ENCODE measurements at regions not wholly inside any gene's neighbourhood (a gene's known extent, or its start where the extent isn't known, plus 50 kb on each side); places are given as distances from the start of the nearest gene placed in this dataset.

DNA sequence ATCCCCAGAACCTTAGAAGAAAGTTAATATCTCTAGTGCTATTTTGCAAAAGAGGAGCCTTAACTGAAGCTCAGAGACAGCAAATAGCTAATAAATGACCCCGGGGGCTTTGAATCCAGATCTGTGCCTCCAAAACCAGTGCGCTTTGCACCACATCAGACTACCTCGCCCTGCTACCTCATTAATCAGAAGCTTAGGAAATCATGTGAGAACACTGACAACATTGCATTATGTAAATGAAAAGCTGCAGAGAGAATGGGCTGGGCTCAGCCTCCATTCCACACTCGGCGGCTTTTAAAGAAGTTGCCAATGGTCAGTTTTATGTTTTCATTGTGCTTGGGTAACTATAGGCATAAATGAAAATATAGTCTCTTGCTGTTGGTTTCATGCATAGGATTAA, 54.0 kb upstream of the STMND1 start:
- DNase-seq = no peak

DNA sequence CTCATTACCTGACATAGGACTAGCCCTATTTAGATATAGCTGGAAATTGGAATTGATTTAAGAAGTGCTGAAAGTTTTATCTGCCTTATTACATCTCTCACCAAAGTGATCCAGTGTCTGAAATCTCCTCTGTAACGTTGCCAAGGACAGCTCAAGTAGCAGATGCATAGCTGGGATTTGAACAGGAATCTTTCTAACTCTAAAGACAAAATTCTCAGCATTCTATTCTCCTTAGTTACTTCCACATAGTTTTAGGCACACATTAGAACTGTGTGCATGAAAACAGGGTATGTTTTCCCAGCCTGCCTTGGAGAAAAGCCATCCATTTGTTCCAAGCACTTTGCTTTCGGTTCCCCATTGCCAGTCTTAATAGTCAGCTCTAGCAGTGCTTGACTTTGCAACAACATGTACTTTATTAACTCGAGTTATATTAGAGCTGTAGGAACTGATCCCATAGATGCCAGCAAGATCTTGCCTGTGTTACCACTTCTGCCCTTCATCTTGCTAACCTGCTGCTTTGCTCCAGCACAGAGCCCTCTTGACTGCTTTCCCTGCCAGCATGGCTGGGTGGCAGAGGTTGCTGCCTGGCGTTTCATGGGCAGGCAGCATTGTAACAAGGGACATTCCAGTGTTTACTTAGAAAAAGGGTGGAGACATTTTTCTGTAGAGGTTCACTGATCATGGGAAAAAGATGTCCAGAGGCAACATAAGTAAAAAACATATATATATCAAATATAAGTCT, 56.1 kb upstream of the STMND1 start:
- DNase-seq = no peak

- DNase-seq = no peak
Measured at GRCh38 chr6:17043148-17043522, 58.7 kb upstream of the STMND1 start.

- DNase-seq = no peak
Measured at GRCh38 chr6:17042422-17043147, 59.3 kb upstream of the STMND1 start.

GRCh38 chr6:17039266-17039665, 62.6 kb upstream of the STMND1 start:
- no peak for DNase-seq

DNA sequence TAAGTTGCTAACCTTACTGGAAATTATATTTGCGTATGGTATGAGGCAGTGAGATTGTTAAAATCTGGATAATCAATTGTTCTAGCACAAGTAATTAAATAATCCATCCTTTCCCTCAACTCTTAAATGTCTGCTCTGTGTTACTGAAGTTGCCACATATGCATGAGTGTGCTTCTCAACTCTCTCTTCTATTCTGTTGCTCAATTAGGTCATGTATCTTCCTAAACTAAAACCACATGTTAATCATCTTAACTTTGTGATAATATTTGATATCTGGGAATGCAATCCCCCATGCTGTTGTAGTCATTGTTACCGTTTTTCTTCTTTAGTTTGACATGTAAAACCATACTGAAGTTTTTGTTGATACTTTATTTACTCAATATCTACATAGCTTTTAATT, 63.5 kb upstream of the STMND1 start:
- no peak for DNase-seq

- no peak for DNase-seq
Measured at GRCh38 chr6:17036065-17036393, 65.8 kb upstream of the STMND1 start.

DNA sequence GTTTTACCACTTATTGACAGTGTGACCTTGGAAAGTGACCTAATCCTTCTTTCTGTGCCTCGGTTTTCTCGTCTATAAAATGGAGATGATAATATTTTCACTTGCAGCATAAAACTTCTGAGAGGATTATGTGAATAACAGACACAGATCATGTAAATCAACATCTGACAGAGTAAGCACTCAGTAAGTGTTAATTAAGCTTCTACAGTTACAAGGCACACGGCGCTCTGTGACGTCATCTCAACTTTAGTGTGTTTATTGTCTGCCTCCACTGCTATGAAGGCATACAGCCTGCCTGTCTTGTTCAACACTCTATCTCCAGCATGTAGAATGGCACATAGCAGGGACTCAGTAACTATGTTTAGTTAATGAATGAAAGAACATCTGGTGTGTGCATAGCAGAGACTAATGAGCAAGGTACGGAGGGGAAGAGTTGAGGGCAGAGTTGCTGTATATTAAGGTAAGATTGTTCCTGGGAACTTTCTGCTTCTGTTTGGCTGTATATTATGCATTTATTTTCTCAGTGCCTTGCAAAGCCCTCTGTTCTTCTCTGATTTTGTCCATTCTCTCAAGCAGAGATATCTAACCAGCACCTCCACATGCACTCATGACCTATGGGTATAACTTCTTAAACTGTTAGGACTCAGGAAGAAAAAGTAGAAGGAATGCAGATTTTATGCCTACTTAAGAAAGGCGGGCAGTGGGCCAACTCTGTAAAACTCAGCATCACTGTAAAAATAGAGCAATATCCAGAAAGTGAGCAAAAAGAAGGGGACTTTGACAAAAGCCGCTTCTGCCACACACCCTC, 66.4 kb upstream of the STMND1 start:
- DNase-seq = no peak

- no peak for DNase-seq
Measured at GRCh38 chr6:17033746-17034145, 68.1 kb upstream of the STMND1 start.

- no peak for DNase-seq
Measured at GRCh38 chr6:17032988-17033634, 68.7 kb upstream of the STMND1 start.

DNA sequence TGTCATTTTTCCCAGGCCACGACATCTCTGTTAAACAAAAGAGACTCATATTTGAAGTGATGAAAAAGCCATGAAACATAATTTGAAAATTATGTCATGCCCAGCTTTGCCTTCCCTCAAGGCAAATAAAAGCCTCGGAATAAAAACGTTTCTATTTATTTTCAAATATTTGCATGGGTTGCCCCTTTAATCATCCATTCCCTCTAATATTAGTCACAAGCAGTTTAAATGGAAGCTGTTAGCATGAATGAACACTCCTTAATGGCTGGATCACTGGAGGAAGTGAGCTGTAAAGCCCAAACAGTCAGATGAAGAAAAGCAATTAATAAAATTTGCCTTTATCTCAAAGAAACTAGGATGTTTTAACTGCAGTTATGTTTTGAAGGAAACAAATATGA, 69.3 kb upstream of the STMND1 start:
- no peak for DNase-seq

GRCh38 chr6:17031961-17032360, 69.9 kb upstream of the STMND1 start:
- DNase-seq = no peak

GRCh38 chr6:17027441-17027840, 74.4 kb upstream of the STMND1 start:
- no peak for DNase-seq

GRCh38 chr6:17022604-17023003, 79.2 kb upstream of the STMND1 start:
- no peak for DNase-seq

DNA sequence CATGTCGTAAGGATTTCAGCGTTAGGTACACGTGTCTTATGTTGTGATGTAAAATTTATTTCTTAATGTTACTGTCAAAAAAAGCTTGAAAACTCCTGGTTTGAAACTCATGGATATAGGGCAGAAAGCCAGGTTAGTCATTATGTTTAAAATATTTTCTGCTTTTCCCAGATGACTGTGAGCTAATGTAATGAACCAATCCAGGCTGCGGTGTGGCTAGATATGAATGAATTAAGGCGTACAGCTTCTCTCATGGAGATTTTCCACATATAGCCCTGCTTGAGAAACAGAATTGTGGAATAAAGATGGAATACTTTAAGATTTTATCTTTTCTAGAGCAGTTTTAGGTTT, 80.3 kb upstream of the STMND1 start:
- DNase-seq = no peak

DNA sequence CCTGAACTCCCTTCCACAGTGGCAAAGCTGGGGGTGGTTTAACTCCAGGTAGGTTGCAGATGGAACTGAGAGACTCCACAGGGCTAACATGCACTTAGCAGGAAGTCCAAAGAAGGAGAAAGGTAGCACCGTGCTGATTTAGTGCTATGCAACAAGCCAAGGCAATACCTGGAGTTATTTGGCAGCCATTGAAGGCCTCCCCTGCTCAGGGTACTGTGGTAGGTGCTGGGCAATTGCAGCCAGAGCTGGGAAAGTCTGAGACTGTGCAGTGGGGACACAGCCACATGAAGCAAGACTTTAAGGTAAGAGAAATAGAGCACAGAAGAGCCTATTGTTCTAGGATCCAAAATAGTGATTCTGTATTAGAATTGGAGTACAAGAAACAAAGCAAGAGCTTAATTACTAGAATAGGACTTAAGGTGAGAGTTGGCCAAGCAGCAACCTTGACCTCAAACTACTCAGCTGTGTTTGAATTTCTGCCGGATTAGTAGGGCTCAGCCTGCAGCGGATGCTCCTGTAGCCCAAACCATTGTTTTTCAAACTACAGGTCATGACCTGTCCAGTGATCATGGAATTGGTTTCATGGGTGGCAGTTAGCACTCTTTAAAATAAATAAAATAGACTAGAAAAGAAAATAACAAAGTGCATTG, 80.8 kb upstream of the STMND1 start:
- DNase-seq = no peak

GRCh38 chr6:17018425-17018824, 83.4 kb upstream of the STMND1 start:
- no peak for DNase-seq

- no peak for DNase-seq
Measured at GRCh38 chr6:17017416-17017815, 84.4 kb upstream of the STMND1 start.

DNA sequence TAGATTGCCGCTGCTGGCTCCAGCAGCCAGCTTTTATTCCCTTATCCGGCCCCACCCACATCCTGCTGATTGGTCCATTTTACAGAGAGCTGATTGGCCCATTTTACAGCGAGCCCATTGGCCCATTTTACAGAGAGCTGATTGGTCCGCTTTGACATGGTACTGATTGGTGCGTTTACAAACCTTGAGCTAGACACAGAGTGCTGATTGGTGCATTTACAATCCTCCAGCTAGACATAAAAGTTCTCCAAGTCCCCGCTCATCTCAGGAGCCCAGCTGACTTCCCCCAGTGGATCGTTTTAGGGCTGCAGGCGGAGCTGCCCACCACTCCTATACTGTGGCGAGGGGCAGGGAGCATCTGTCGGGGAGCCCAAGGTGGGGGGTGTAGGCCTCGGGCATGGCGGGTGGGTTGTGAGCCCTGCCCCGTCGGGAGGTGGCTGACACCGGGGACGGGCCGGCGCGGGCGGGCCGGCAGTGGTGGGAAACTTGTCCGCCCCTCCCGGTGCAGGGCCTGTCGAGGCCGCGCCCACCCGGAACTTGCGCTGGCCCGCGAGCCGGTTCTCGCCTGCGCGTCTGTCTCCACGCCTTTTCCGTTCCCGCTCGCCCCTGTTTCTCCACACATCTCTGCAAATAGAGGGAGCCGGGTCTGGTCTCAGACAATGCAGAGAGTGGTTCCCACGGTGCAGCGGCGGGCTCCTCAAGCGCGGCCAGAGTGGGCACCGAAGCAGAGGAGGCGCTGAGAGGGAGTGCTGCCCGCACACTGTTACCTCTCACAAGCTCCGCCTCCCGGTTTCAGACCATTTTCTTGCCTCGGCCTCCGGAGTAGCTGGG, 86.1 kb upstream of the STMND1 start:
- DNase-seq = no peak

DNA sequence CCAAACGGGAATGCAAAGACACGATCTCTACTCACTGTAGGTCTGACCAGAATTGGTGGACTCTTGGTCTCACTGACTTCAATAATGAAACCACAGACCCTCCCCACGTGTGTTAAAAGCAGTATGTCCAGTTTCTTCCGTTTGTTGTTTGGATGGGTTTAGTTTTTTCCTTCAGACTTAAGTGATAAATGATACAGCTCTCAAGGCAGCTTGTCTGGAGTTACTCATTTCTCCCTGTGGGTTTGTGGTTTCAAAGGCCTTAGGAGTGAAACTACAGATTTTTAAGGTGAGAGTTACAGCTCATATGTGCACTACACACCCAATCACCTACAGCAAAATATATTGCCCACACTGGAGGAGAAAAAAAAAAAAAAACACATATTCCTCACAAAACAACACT, 86.7 kb upstream of the STMND1 start:
- DNase-seq = no peak

DNA sequence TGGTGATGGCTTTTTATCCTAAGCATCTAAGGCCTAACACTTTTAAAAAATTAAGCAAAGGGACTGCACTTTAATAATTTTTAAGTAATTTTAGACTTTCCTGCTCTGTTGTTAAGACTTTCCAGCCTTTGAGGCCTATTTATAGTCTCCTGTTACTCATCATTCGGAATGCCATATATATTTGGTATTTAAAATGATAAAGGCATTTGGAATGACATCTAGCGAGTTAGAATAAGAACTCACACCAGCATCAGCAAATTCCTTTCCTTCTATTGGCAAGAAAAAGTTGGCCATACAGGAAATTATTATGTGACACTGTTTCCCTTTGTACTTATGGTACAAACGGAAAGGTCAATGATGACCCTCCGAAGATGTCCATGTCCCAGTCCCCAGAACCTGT, 88.1 kb upstream of the STMND1 start:
- DNase-seq = no peak

All from NCI-H187 (cell line).